HG03025 (cell line): ENCODE measurements at regions not wholly inside any gene's neighbourhood (a gene's known extent, or its start where the extent isn't known, plus 50 kb on each side); places are given as distances from the start of the nearest gene placed in this dataset.

Experiments used
- ATAC-seq: cut with Tn5 transposase; IDR thresholded peaks from one replicate; pipeline ENCODE4 v1.9.1; 2021; ENCODE audit warnings: mild to moderate bottlenecking, moderate library complexity; ENCODE audit not compliant: unreplicated experiment, low FRiP score

DNA sequence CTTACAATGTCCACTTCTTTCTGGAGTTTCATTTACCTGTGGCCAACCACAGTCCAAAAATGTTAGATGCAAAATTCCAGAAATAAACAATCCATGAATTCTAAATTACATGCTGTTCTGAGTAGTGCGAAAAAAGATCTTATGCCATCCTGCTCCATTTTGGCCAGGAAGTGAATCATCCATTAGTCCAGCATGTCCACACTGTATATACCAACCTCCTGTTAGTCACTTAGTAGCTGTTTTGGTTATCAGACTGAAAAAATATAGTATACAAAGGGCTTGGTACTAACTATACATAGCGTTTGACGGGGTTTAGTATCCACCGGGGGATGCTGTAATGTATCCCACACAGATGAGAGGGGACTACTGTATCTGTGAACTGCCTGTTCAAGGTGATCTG lies 618.0 kb upstream of the ARGLU1 start:
- no peak for ATAC-seq

DNA sequence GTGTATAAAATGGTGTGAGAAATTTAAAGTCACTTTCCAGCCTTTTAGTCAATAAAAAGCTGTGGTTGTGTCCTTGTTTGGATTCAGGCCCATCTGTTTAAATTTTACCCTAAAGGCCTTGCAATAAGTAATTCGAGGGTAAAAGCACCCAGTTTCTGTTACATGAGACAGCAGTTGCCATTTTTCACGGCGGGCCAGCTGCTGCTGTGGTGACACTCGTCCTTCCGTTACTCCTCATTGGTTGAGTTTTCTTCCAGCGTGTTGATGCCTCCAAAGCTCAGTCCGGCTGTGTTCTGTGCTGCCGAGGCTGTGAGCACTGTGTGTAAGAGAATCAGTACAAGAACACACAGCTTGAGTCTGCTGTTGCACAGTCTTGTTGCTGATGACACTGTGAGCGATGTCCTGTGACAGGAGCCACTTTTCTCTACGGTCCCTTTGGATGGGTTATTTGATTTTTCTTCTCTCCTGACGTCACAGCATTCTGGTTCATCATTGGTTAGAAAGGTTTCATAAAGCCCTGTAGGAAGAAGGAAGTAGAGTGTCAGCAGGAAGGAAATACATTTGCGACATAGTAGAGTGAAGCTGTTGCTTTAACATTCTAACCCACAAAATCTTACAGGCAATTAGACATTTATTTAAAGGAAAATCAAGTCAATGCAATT lies 602.5 kb upstream of the ARGLU1 start:
- no peak for ATAC-seq

DNA sequence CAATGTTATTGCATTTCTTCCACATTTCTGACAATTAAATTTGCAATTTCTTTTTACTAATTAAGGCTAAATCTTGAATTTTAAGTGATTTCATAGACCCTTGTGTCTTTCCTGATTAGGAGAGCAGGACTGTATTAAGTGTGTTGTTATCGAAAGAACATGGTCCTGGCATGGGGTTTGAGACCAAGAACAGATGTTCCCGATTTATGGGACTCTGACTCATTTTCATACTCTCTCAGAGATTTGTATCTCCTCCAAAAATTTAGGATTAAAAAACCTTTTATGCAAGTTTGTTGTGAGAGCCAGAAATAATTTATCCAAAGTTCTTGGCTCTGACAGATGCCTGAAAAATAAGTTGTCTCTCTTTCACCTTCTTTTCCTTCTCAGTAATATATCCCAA lies 589.3 kb upstream of the ARGLU1 start:
- ATAC-seq, result no peak

DNA sequence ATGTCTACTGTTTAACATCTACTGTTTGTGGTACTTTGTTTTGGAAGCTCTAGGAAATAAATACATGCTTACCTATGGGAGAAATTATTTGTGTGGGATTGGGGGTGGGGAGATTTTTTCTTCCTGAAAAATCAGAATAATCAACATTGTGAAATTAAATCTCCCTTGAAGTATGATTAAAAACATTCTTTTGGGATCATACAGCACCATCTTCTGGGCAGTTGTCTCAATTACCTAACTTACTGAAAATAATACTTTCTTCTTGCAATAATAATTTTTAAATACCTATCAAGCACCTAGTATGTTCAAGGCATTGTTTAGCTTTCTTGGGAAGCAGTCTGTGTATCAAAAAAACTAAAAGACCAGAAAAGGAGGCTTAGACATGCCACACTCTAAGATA lies 576.5 kb upstream of the ARGLU1 start:
- ATAC-seq, result no peak

DNA sequence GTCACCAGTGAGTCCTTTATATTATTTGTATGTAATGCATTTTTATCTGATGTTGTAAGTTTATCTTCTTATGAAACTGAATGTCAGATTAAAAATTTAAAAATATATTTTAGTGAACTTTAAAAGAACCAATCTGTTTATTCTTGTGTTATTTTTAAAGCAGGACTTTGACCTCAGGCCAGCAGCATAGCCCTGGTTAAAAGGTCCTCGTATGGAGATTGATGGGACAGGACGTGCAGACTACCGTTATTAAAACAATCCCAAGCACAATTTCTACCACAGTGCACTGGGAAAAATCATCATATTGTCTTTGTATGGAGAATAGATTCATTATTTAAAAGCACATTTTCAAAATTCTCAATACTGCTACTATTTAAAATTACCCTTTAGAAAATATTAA lies 573.8 kb upstream of the ARGLU1 start:
- ATAC-seq, result no peak

DNA sequence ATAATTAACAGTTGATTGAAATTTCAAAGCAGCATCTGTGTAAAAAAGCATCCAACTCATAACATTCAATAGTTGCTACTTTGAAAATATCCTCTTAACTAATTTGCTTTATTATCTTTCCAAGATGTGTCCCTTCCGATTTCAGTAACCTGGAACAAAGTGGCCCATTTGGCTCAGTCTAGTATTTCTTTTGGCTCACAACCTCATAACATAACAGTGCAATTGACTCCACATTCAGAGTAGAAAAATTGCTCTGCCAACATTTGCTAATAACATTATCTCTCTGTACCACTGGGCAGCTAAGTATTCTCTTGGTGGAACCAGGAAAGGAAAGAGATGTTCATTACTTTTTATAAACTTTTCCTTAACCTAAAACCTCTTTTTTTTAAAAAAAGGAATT lies 571.1 kb upstream of the ARGLU1 start:
- ATAC-seq, result no peak

DNA sequence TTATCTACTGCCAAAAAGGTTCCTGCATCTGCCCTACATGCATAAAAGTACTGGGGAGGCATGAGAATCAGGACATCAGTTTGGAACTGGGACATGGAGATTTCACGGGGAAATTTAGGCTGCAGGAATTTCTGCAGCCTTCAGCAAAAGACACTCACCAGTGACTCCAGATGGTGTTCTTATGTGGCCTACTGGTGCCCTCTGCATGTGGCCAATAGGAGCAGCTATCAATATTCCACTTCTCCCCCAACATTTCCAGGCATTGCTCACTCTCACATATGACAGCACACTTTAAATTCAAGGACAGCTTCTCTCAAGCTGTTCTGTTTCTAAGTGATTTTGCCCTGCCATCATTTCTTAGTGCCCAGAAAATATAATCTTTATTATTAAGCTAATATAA lies 570.5 kb upstream of the ARGLU1 start:
- no peak for ATAC-seq

DNA sequence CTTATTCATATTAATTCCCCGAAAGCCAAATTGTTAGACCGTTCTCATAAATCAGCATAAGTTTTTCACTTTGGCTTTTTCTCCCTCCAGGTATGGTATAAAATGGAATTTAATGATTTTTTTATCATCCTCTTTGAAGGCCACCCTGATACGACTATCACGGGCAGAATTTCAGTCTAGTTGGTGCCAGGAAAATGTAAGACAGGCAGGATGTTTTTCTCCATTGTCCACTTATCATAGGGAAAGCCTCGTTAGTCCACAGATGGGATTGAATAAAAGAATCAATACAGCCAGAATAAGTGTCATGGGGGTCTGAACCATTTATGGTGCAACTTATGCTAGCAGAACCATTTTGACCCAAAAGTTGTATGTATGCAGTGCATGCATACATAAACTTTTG lies 566.0 kb upstream of the ARGLU1 start:
- no peak for ATAC-seq

DNA sequence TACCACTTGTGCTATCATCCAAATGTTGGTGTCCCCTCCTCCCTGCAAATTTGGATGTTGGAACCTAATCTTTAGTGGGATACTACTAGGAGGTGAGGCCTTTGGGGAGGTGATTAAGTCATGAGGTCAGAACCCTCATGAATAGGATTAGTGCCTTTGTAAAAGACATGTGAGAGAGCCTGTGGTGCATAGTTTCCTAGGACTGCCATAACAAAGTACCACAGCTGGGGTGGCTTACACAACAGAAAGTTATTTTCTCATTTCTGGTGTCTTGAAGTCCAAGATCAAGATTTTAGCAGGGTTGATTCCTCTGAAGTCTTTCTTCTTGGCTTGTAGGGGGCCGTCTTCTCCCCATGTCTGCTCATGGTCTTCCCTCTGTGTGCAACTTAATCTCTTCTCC lies 562.6 kb upstream of the ARGLU1 start:
- ATAC-seq, result no peak

DNA sequence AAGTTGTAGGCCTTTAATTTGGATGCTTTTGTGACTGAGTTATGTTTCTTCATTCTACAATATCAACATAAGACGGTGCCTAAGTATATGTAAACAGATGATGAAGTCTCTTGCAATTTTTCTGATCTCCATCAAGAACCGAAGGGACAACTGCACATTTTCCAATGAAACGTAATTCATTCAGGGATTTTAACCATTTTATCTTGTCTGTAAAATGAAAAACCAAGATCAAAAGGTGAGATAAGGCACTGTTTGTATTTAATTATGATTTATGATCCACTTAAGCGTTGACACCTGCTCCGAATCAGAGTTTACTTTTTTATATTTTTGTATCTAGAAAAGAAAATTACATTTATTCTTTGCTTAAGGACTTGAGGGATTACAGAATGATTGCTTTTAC lies 556.8 kb upstream of the ARGLU1 start:
- ATAC-seq, result no peak

DNA sequence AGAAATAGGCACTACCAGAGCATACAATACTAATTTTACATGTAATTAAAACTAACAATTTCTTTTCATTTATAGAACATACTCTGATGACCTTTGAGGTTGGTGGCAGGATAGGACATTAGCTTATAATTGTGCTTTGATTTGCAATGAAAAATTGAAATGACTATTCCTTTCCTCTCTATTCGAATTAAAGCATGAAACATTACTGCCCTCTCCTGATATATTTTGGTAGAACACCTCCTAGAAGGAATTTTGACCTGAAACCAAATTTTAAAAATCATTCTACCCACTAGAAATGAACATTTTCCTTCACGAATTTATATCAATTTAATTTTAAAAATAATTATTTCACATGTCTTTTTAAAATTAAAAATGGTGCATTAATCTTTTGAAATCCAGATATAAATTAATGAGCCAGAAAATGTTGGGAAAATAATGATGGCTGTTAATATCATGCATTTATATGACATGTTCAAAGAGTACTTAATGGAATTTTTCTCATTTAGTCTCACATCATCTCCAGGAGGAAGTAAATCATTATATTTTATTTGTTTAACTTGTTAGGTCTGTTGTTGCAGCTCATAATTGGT lies 556.3 kb upstream of the ARGLU1 start:
- ATAC-seq, result no peak

DNA sequence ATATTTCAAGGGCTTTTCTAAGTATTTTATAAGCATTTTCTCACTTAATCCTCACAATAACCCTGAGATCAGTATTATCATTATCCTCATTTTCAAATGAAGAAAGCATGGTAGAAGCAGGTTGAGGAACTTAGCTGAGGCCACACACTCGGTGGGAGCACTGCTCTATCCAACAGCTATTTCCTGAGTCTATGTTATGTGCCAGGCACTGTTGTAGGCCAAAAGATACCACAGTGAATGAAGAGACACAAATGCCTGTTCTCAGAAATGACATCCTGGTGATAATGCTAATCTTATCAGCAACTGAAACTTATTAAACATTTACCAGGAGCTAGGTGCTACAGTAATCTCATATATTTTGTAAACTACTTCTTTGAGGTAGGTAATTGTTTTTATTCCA lies 553.9 kb upstream of the ARGLU1 start:
- ATAC-seq, result no peak

DNA sequence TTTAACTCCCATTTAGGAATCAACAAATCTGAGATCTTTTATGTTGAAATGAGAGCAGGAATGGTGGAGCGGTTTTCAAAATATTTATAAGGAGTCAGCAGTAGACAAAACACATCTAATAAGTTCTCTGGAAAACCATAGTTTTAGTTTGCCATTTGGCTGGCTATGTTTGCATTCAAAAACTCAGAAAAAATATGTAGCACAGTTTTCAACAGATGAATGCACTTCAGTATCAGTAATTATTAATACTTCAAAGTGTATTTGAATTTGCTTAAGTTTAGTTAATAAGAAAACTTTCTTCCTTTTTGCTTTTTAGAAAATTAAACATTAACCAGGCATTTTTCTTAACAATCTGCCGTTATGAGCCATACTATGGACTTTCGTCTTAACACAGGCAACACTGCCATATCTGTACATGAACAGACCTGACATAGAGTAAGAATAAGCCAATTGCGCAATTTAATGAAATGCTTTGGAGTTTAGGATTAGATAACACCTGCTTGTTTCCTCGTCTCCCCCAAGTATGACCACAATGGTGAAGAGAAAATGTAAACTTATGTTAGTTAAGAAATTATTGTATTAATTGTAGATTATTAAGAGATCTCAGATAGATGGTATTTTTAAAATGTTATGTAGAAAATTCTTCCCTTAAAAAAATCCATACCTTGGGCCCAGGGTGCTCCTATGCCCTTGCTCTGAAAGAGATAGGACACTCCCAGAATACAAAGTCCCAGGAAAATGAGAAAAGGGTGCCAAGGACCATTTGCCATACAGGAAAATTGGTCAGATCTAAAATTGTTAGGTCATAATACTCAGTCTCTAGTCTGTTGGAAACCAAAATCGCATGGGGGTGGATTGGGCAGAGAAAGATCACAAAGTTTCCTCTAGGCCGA lies 552.3 kb upstream of the ARGLU1 start:
- ATAC-seq, result no peak

DNA sequence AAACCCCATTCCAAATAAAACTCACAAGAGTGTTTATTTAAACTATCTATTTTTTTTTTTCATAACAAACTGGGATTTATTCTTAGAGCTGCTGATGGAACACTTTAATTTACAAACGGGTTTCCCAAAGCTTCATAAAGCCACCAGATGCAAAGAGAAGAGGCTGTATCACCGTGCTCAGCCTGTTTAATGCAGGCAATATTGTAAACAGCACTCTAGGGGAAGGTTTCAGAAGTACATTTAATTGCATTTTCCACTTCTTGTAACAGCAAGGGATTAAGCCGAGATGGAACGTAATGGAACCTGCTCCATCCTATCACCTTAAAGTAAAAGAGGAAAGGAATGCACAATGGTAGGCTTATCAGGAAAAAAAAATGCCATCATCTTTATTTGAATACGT lies 550.6 kb upstream of the ARGLU1 start:
- no peak for ATAC-seq

DNA sequence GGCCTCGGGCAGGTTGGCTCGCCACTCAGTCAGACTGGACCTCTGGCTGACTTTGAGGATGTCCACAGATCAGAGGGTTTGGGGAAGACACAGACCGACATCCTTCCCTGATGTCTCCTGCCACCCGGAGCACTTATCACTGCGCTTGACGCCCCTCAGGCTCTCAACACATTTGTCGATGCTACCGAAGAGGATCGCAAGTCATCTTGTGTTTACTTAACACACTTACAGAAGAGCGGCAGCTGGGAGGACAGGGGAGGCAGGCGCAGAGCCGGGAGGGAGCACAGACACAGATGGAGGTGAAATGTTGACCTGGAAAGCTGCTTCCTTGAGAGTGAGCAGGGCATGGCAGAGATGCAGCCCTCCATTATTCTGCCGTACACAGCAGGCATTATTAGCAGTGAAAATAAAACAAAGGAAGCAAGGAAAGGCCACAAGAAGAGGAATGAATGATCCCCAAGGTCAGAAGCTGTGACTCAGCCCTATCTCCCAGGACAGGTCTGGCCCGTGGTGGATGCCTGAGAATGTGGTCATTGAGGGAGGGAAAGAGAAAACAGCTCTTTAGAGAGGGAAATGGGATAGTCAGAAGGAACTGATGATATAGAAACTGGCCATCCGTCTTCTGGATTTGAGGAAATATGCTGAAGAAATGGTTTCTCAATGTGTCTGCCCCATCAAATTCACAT lies 549.5 kb upstream of the ARGLU1 start:
- no peak for ATAC-seq

DNA sequence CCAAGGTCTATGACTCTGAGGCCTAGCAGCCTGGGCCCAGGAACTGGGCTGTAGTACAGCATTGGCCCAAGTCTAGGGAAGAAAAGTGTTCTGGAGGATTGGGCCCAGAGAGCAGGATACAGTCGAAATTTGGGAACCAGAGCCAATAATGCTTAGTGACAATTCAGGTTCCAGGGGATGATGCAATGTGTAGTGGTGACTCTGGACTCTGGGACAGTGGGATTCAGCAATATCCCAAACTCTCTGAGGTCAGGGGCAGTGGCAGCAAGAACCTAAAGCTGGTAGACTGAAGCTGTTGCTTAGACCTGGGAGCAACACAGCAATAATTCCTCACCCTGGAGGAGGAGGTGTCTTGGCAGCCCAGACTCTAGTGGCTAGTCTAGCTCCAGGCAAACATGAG lies 545.5 kb upstream of the ARGLU1 start:
- no peak for ATAC-seq

DNA sequence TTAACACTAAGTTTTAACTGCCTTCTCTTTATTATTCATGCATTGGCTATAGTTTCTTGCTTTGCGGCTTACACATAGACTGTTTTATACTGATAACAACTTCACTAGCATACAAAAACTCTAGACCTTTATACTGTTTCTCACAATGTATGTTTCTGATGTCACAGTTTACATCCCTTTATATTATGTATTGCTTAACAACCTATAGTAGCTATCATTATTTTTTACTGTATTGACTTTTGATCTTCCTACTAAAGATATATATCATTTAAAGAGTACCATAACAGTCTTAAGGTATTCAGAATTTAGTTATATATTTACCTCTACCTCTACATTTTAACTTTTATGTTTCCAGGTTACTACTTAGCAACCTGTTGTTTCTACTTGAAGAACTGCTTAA lies 543.3 kb upstream of the ARGLU1 start:
- ATAC-seq, result no peak

DNA sequence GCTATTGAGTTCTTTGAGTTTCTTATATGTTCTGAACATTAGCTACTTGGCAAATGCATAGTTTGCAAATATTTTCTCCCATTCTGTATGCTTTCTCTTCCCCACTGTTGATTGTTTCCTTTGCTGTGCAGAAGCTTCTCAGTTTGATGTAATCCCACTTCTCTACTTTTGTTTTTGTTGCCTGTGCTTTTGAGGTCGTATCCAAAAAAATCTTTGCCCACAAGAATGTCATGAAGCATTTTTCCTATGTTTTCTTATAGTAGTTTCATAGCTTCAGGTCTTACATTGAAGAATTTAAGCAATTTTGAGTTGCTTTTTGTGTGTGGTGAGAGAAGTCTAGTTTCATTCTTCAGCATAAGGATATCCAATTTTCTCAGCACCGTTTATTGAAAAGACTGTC lies 536.7 kb upstream of the ARGLU1 start:
- no peak for ATAC-seq

DNA sequence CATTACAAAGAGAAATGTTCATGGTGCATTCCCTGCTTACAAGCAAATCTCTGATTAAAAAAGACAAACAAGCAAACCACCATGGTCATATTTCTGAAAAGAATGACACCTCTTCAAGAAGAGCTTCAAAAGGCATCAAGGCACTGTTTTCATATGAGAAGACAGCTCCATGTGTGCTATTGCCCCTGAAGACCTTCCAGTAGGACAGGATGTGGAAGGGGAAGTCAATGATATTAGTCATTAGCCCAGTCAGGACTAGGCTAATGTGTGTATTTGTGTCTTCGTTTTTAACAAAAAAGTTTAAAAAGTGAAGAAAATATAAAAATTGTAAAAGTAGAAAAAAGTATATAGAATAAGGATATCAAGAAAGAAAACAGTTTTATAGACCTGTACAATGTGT lies 534.7 kb upstream of the ARGLU1 start:
- no peak for ATAC-seq

DNA sequence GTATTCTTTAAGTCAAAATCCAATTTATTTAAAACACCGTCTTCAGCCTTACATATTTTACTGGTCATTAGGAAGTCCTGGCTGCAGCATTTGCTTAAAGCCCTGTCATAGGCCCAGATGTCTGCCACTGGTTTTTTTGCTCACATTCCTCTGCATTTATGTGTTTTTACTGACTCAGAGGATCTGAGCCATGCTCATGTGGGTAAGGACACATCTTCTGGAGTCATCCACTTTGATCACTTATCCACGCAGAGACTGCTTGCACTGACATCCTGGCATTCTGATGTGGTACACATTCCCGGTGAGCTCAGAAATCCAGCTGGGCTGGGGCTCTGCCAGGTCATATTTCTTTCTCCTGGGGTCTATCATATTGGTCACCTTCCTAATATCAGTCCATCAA lies 531.7 kb upstream of the ARGLU1 start:
- no peak for ATAC-seq

DNA sequence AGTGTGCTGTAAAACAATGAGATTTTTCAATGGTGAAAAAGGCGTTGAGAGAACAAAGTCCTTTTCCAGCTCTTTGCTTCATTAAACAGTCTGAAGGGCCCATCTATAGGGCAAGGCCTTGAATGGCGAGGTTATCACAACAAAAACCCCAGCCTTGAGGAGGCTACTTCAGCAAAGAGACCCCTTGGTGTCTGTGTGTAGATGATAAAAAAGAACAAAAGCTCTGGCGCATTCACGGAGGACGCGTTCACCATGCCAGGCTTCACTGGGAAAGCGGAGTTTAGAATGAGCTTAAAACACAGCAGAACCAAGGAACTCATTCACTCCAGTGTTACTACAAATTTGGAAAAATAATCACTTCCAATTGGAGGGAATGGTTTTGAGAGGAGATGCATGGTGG lies 530.0 kb upstream of the ARGLU1 start:
- ATAC-seq, result no peak
